ENCODE measurements at regions not wholly inside any gene's neighbourhood (a gene's known extent, or its start where the extent isn't known, plus 50 kb on each side); places are given as distances from the start of the nearest gene placed in this dataset.

- no TSS peak for BruUV-seq (replicated peaks)
- Histone ChIP-seq H4K20me1 (replicated peaks; ENCODE audit: control insufficient read depth, extremely low read depth, insufficient read depth, low read length) (no peaks in the 10 kb centered on the region), H3K4me3 (replicated peaks in 1 of 3; ENCODE audit: insufficient read depth in 1 of 3, low read depth in 1 of 3, low read length in 3 of 3) (no peak overlapping the region), H3K4me1 (ENCODE audit: control insufficient read depth, extremely low read depth, insufficient read depth, low read length) (peaks cover 34% of the 10 kb centered on the region), H3K4me2 (ENCODE audit: insufficient read depth, low read length) (no peak overlapping the region), H3K27ac (ENCODE audit: insufficient read depth, low read depth, low read length) (no peak overlapping the region), H3K27me3 (ENCODE audit: control insufficient read depth in 2 of 2, insufficient read depth in 2 of 2, low read length in 2 of 2) (no peaks in the 10 kb centered on the region), H3K36me3 (ENCODE audit: control insufficient read depth in 2 of 2, extremely low read depth in 1 of 2, insufficient read depth in 2 of 2, low read length in 2 of 2) (no peaks in the 10 kb centered on the region), H3K9me3 (replicated peaks; ENCODE audit: control insufficient read depth, insufficient read depth, low read length) (no peaks in the 10 kb centered on the region), H3K79me2 (ENCODE audit: control insufficient read depth, insufficient read depth, low read length) (no peaks in the 10 kb centered on the region), H3K9ac (replicated peaks; ENCODE audit: extremely low read depth, insufficient read depth, low read length) (no peak overlapping the region), H3K9me1 (replicated peaks; ENCODE audit: control insufficient read depth, extremely low read depth, insufficient read depth, low read length) (no peaks in the 10 kb centered on the region), H2AFZ (ENCODE audit: low read depth, low read length) (no peak overlapping the region)
- CTCF ChIA-PET, result interaction anchor here (0.9 kb wide), 1 partner anchor 9 kb away, joined by 3 read pairs; no protein-coding TSS in a partner anchor
- DNase-seq (ENCODE audit: low read depth, low spot score) (no peak), FAIRE-seq (no peak)
- dilution Hi-C loops (cut with MboI; ENCODE audit: extremely low pct_ligation_motif_present, low sequenced_read_pairs) (no loop called here), intact Hi-C loops (cut with micrococcal nuclease) (no loop called here)
- no peak for TF ChIP-seq FOS (IDR thresholded peaks at IDR 0.05; ENCODE audit: borderline replicate concordance, insufficient read depth, low read length)
- TF ChIP-seq EZH2 (IDR thresholded peaks at IDR 0.05; ENCODE audit: borderline replicate concordance, low read depth, low read length, severe bottlenecking), result no peak
- TF ChIP-seq, protein P1, sequence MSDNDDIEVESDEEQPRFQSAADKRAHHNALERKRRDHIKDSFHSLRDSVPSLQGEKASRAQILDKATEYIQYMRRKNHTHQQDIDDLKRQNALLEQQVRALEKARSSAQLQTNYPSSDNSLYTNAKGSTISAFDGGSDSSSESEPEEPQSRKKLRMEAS (IDR thresholded peaks at IDR 0.05; ENCODE audit: insufficient read depth, insufficient read length), result no peak
- no peak for TF ChIP-seq POLR2A (IDR thresholded peaks at IDR 0.05; ENCODE audit: low read depth, low read length)
- TF ChIP-seq GATA2 (IDR thresholded peaks at IDR 0.05; ENCODE audit: insufficient read depth, insufficient read length, low read depth, low read length), result no peak
- no peak for TF ChIP-seq MYC (IDR thresholded peaks at IDR 0.05; ENCODE audit: low read depth, low read length)
- TF ChIP-seq POLR2AphosphoS5 (IDR thresholded peaks at IDR 0.05; ENCODE audit: insufficient read depth, low read depth, low read length), result no peak
- TF ChIP-seq CTCF (IDR thresholded peaks at IDR 0.05; ENCODE audit: extremely low read depth in 1 of 2, insufficient read depth in 1 of 2, low read depth in 1 of 2, low read length in 2 of 2), result no peak
- TF ChIP-seq JUN (IDR thresholded peaks at IDR 0.05; ENCODE audit: borderline replicate concordance, insufficient read depth, insufficient read length, low read depth), result no peak
- POLR2A ChIA-PET, result no interaction called here
These were observed 300.4 kb upstream of the ZNF608 start for GRCh38 chr5:125046838-125047237.

Measured in endothelial cell of umbilical vein (primary cell).